A549 (cell line): ENCODE measurements at regions not wholly inside any gene's neighbourhood (a gene's known extent, or its start where the extent isn't known, plus 50 kb on each side); places are given as distances from the start of the nearest gene placed in this dataset.

ENCODE experiments used
- ATAC-seq, 2 experiments: fragments of 200-7000 bp in 1 of 2; fragments of >200 bp in 1 of 2; cut with Nextera tagmentation in 1 of 2; cut with Tn5 transposase in 1 of 2; 3 replicates each; pipeline versions ENCODE4 v1.8.0 to v1.9.1; 2018 to 2020; ENCODE audit warnings: mild to moderate bottlenecking in 1 of 2, moderate library complexity in 1 of 2
- CTCF ChIA-PET: fragments of 300-600 bp; sonication (Branson Sonifier 250); formaldehyde crosslinking; extraction: SDS; loops from one replicate; lab custom pipeline; 2021; ENCODE audit warnings: antibody characterized with exemption, inconsistent platforms; lab: Yijun Ruan, JAX
- POLR2A ChIA-PET: fragments of 350-600 bp; formaldehyde crosslinking; extraction: SDS; loops from one replicate; lab custom pipeline; 2021; ENCODE audit warnings: antibody characterized with exemption, inconsistent platforms; lab: Yijun Ruan, JAX
- DNase-seq, 2 experiments: peaks; one replicate each; pipeline versions ENCODE4 v3.0.0 to v3.0.0-alpha.2; 2011 to 2016; ENCODE audit warnings: low read depth in 1 of 2, low spot score in 1 of 2
- FAIRE-seq: peaks from 2 replicates; lab custom pipeline; 2011; peaks lifted over from hg19 to GRCh38; lab: Jason Lieb, UNC
- H3K27ac ChIP-seq, 2 experiments: fragments of >200 bp; sonication (Bioruptor Twin); formaldehyde crosslinking; 3 replicates each; pipeline ENCODE4 v1.5.1; 2016 to 2017
- H3K4me1 ChIP-seq: fragments of >200 bp; sonication (Bioruptor Twin); formaldehyde crosslinking; 3 replicates; pipeline ENCODE4 v1.6.1; 2016
- H3K4me2 ChIP-seq: fragments of >200 bp; sonication (Bioruptor Twin); formaldehyde crosslinking; 3 replicates; pipeline ENCODE4 v1.6.1; 2016
- H3K4me3 ChIP-seq: fragments of >200 bp; sonication (Bioruptor Twin); formaldehyde crosslinking; 3 replicates; pipeline ENCODE4 v1.5.1; 2016
- H3K9me3 ChIP-seq: fragments of >200 bp; sonication (Bioruptor Twin); formaldehyde crosslinking; 3 replicates; pipeline ENCODE4 v1.6.1; 2016
- CBX2 ChIP-seq: fragments of 200-600 bp; sonication (generic); IDR thresholded peaks from 2 replicates; pipeline ENCODE4 v1.6.1; 2016; ENCODE audit warnings: low read depth, mild to moderate bottlenecking, borderline replicate concordance
- CBX8 ChIP-seq: fragments of 200-600 bp; sonication (generic); IDR thresholded peaks from 2 replicates; pipeline ENCODE4 v1.6.1; 2016
- CHD2 ChIP-seq: fragments of 150-350 bp; IDR thresholded peaks from 2 replicates; pipeline ENCODE4 v1.6.1; 2014; ENCODE audit warnings: low read length; ENCODE audit not compliant: partially characterized antibody
- ESRRA ChIP-seq: fragments of 150-350 bp; IDR thresholded peaks from 2 replicates; pipeline ENCODE4 v1.6.1; 2014; ENCODE audit warnings: mild to moderate bottlenecking, low read length, borderline replicate concordance
- GATA3 ChIP-seq: IDR thresholded peaks from 2 replicates; pipeline ENCODE4 v1.6.1; 2012; ENCODE audit warnings: borderline replicate concordance
- HDAC2 ChIP-seq: fragments of 200-600 bp; sonication (generic); IDR thresholded peaks from 2 replicates; pipeline ENCODE4 v1.6.1; 2016
- HOXA7 ChIP-seq: fragments of 250-450 bp; sonication (Bioruptor Pico); IDR thresholded peaks from 2 replicates; pipeline ENCODE4 v1.5.0; 2020; ENCODE audit warnings: mild to moderate bottlenecking, moderate library complexity
- JUN ChIP-seq, 2 experiments: fragments of >200 bp; sonication (Bioruptor Twin); formaldehyde crosslinking; IDR thresholded peaks; 2 replicates in 1 of 2; 3 replicates in 1 of 2; pipeline ENCODE4 v1.6.1; 2016 to 2017
- JUNB ChIP-seq: fragments of >200 bp; sonication (Bioruptor Twin); formaldehyde crosslinking; IDR thresholded peaks from 2 replicates; pipeline ENCODE4 v1.6.1; 2016
- KDM5A ChIP-seq: fragments of 200-600 bp; sonication (generic); IDR thresholded peaks from 2 replicates; pipeline ENCODE4 v1.6.1; 2016; ENCODE audit warnings: antibody characterized with exemption, mild to moderate bottlenecking
- MYC ChIP-seq: IDR thresholded peaks from 2 replicates; pipeline ENCODE4 v1.6.1; 2012; ENCODE audit warnings: mild to moderate bottlenecking, inconsistent platforms, low read length, improper control_type of control experiment, borderline replicate concordance
- NR3C1 ChIP-seq: fragments of >200 bp; sonication (Bioruptor Twin); formaldehyde crosslinking; IDR thresholded peaks from 3 replicates; pipeline ENCODE4 v1.6.1; 2017
- POLR2A ChIP-seq: IDR thresholded peaks from 2 replicates; pipeline ENCODE4 v1.6.1; 2012; ENCODE audit warnings: mild to moderate bottlenecking, low read length
- RFX5 ChIP-seq: fragments of 450-650 bp; IDR thresholded peaks from 2 replicates; pipeline ENCODE4 v1.7.1; 2014; ENCODE audit warnings: antibody characterized with exemption, mild to moderate bottlenecking, moderate library complexity
- RNF2 ChIP-seq: fragments of 200-600 bp; sonication (generic); IDR thresholded peaks from 2 replicates; pipeline ENCODE4 v1.6.1; 2016; ENCODE audit warnings: low read depth, mild to moderate bottlenecking, antibody characterized with exemption, moderate library complexity, borderline replicate concordance
- SREBF2 ChIP-seq: fragments of 450-650 bp; IDR thresholded peaks from 2 replicates; pipeline ENCODE4 v1.6.1; 2014; ENCODE audit warnings: mild to moderate bottlenecking, moderate library complexity
- TFCP2L1 ChIP-seq: fragments of 250-450 bp; sonication (Bioruptor Pico); IDR thresholded peaks from 2 replicates; pipeline ENCODE4 v1.5.0; 2021; ENCODE audit warnings: mild to moderate bottlenecking
- ZC3H11A ChIP-seq: fragments of 450-650 bp; IDR thresholded peaks from 2 replicates; pipeline ENCODE4 v1.6.1; 2014; ENCODE audit warnings: antibody characterized with exemption, mild to moderate bottlenecking
- ZSCAN20 ChIP-seq: fragments of 250-450 bp; sonication (Bioruptor Pico); IDR thresholded peaks from 2 replicates; pipeline ENCODE4 v1.8.0; 2022; ENCODE audit warnings: mild to moderate bottlenecking, moderate library complexity
- WGBS: methylation state at CpG from one replicate; pipeline ENCODE4 v1.1.6; 2017; ENCODE audit errors: missing lambda C conversion rate; 5-methylcytosine and 5-hydroxymethylcytosine counted together
- TF ChIP-seq, protein P1 (sequence below): fragments of >200 bp; sonication (Bioruptor Twin); formaldehyde crosslinking; IDR thresholded peaks from 2 replicates; pipeline ENCODE4 v1.6.1; 2016
- TF ChIP-seq, protein P2 (sequence below): fragments of >200 bp; sonication (Bioruptor Twin); formaldehyde crosslinking; IDR thresholded peaks from 3 replicates; pipeline ENCODE4 v1.5.1; 2016
- TF ChIP-seq, protein P3 (sequence below): IDR thresholded peaks from 2 replicates; pipeline ENCODE4 v1.6.1; 2012
- TF ChIP-seq, protein P4 (sequence below): fragments of 250-450 bp; sonication (Bioruptor Pico); IDR thresholded peaks from 2 replicates; pipeline ENCODE4 v1.5.0; 2021; ENCODE audit warnings: mild to moderate bottlenecking, moderate library complexity, borderline replicate concordance

DNA sequence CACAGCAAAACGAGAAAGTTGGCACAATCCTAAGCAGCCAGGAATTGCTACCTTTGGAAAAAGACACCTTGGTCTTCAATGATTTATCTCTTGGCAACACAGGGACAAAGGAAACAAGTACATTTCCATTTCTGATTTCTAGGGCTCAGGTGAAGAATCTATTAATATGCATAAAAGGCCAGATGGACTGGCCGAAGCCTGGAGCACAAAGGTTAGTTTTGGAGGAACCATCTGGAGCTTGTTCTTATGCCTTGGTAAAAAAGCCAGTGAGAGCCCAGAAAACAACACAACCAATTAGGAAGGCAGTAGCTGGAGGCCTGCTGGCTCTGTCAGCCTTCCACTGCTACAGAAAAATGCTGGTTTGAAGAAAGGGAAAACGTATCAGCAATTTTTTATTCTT is 713.5 kb upstream of the API5 start:
- H3K27ac ChIP-seq: no peak overlapping the region
- no peaks in the 10 kb centered on the region for H3K4me1 ChIP-seq
- no peak for DNase-seq
- H3K9me3 ChIP-seq: no peaks in the 10 kb centered on the region
- whole genome bisulfite sequencing: 1% methylated on average over 3 of the region's 3 CpGs
- H3K4me2 ChIP-seq: no peak overlapping the region
- ATAC-seq: no peak
- ChIA-PET CTCF (no interaction called here), POLR2A (no interaction called here)
- H3K4me3 ChIP-seq: no peak overlapping the region
- FAIRE-seq: no peak
- TF ChIP-seq GATA3 (no peak), JUN (IDR thresholded peaks at IDR 0.05) (no peak), POLR2A (no peak), CHD2 (no peak), TFCP2L1 (CRISPR knock-in tag) (no peak), CBX2 (no peak), ZC3H11A (no peak), ZSCAN20 (CRISPR knock-in tag) (no peak), KDM5A (no peak), HDAC2 (no peak)
- TF ChIP-seq, protein P1, sequence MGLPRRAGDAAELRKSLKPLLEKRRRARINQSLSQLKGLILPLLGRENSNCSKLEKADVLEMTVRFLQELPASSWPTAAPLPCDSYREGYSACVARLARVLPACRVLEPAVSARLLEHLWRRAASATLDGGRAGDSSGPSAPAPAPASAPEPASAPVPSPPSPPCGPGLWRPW: no peak

DNA sequence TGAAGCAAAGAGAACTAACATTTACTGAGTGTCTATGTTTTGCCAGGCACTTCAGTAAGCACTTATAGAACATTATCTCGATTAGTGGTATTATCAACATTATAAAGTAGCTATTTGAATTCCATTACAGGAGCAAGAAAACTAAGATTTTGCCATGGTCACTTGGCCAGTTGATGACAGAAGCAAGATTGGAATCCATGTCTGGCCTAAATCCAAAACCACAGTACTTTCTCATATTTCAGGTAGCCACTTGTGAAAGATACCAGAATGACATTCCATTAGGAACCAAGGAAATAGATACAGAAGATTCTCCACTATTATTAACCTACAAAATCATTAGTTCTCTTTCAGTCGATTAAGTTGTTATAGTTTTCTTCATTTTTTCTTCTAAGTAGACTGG is 691.0 kb upstream of the API5 start:
- no peak overlapping the region for H3K4me3 ChIP-seq
- POLR2A ChIA-PET: no interaction called here
- H3K9me3 ChIP-seq: 0 out of 3 replicates have a peak, but pooled peaks cover 4% of the 10 kb centered on the region
- ATAC-seq: no peak
- no peak for TF ChIP-seq RNF2
- TF ChIP-seq, protein P2, sequence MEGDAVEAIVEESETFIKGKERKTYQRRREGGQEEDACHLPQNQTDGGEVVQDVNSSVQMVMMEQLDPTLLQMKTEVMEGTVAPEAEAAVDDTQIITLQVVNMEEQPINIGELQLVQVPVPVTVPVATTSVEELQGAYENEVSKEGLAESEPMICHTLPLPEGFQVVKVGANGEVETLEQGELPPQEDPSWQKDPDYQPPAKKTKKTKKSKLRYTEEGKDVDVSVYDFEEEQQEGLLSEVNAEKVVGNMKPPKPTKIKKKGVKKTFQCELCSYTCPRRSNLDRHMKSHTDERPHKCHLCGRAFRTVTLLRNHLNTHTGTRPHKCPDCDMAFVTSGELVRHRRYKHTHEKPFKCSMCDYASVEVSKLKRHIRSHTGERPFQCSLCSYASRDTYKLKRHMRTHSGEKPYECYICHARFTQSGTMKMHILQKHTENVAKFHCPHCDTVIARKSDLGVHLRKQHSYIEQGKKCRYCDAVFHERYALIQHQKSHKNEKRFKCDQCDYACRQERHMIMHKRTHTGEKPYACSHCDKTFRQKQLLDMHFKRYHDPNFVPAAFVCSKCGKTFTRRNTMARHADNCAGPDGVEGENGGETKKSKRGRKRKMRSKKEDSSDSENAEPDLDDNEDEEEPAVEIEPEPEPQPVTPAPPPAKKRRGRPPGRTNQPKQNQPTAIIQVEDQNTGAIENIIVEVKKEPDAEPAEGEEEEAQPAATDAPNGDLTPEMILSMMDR: no peak
- no peak for TF ChIP-seq JUN (IDR thresholded peaks at IDR 0.05)
- no peak for TF ChIP-seq HOXA7 (CRISPR knock-in tag)
- TF ChIP-seq JUNB: no peak
- TF ChIP-seq SREBF2: no peak
- no peak for TF ChIP-seq MYC
- no peak for TF ChIP-seq CBX2
- no peak for TF ChIP-seq RFX5
- TF ChIP-seq ESRRA: no peak
- no peak for TF ChIP-seq HDAC2
- no peak for TF ChIP-seq ZSCAN20 (CRISPR knock-in tag)
- TF ChIP-seq, protein P3, sequence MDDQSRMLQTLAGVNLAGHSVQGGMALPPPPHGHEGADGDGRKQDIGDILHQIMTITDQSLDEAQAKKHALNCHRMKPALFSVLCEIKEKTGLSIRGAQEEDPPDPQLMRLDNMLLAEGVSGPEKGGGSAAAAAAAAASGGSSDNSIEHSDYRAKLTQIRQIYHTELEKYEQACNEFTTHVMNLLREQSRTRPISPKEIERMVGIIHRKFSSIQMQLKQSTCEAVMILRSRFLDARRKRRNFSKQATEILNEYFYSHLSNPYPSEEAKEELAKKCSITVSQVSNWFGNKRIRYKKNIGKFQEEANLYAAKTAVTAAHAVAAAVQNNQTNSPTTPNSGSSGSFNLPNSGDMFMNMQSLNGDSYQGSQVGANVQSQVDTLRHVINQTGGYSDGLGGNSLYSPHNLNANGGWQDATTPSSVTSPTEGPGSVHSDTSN: no peak
- no peak for TF ChIP-seq NR3C1
- no peak for TF ChIP-seq KDM5A
- TF ChIP-seq, protein P4, sequence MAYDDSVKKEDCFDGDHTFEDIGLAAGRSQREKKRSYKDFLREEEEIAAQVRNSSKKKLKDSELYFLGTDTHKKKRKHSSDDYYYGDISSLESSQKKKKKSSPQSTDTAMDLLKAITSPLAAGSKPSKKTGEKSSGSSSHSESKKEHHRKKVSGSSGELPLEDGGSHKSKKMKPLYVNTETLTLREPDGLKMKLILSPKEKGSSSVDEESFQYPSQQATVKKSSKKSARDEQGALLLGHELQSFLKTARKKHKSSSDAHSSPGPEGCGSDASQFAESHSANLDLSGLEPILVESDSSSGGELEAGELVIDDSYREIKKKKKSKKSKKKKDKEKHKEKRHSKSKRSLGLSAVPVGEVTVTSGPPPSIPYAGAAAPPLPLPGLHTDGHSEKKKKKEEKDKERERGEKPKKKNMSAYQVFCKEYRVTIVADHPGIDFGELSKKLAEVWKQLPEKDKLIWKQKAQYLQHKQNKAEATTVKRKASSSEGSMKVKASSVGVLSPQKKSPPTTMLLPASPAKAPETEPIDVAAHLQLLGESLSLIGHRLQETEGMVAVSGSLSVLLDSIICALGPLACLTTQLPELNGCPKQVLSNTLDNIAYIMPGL (CRISPR knock-in tag): no peak
- TF ChIP-seq CBX8: no peak
- TF ChIP-seq, protein P1: no peak
- TF ChIP-seq, all 56 proteins: peak for 0
- H3K4me2 ChIP-seq: no peak overlapping the region
- no peak for DNase-seq
- FAIRE-seq: no peak
- no peak overlapping the region for H3K27ac ChIP-seq
- WGBS: 14% methylated on average over 2 of the region's 2 CpGs
- no peaks in the 10 kb centered on the region for H3K4me1 ChIP-seq
- CTCF ChIA-PET: no interaction called here
